ENCODE measurements at regions not wholly inside any gene's neighbourhood (a gene's known extent, or its start where the extent isn't known, plus 50 kb on each side); places are given as distances from the start of the nearest gene placed in this dataset.
"Not testable (repeated sequence)": the region's sequence is repeated elsewhere in the genome, so short reads cannot be mapped to it uniquely, and the experiment has no call there.

DNA sequence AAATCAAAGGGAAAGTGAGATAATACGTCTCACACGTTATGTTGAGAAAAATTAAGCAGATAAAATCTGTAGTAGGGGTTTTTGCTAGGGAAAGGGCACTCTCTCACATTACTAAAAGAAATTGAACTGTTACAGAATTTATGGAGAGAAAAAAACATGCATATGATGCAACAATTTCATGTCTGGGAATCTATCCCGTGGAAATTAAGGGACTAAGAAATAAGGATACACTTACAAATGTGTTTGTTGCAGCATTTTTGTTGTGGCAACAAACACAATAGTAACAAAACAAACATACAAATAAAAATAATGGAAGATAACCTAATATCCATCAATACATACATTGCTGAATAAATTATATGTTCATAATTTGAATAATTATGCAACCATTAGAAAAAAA, 96.3 kb upstream of the ZBED5 start:
- Histone ChIP-seq H3K27ac (ENCODE audit: low read depth, low read length) (no peak overlapping the region), H3K4me1 (ENCODE audit: control insufficient read depth, insufficient read depth, low read length) (no peaks in the 10 kb centered on the region), H3K4me3 (ENCODE audit: low read depth, low read length) (no peak overlapping the region), H3K9ac (ENCODE audit: low read depth, low read length) (no peak overlapping the region), H3K9me3 (ENCODE audit: control insufficient read depth, insufficient read depth, low read length) (peaks cover 12% of the 10 kb centered on the region), H3K27me3 (ENCODE audit: control insufficient read depth, insufficient read depth, low read length) (no peaks in the 10 kb centered on the region), H3K36me3 (ENCODE audit: control insufficient read depth, insufficient read depth, low read length) (no peaks in the 10 kb centered on the region)

- H3K4me1 ChIP-seq (ENCODE audit: control insufficient read depth, insufficient read depth, low read length): no peaks in the 10 kb centered on the region
- H3K9me3 ChIP-seq (ENCODE audit: control insufficient read depth, insufficient read depth, low read length): peaks cover 12% of the 10 kb centered on the region
- no peak overlapping the region for H3K9ac ChIP-seq (ENCODE audit: low read depth, low read length)
- H3K4me3 ChIP-seq (ENCODE audit: low read depth, low read length): no peak overlapping the region
- no peak overlapping the region for H3K27ac ChIP-seq (ENCODE audit: low read depth, low read length)
- no peaks in the 10 kb centered on the region for H3K27me3 ChIP-seq (ENCODE audit: control insufficient read depth, insufficient read depth, low read length)
- no peaks in the 10 kb centered on the region for H3K36me3 ChIP-seq (ENCODE audit: control insufficient read depth, insufficient read depth, low read length)
Observed at GRCh38 chr11:10952872-10953271, 95.0 kb upstream of the ZBED5 start.

DNA sequence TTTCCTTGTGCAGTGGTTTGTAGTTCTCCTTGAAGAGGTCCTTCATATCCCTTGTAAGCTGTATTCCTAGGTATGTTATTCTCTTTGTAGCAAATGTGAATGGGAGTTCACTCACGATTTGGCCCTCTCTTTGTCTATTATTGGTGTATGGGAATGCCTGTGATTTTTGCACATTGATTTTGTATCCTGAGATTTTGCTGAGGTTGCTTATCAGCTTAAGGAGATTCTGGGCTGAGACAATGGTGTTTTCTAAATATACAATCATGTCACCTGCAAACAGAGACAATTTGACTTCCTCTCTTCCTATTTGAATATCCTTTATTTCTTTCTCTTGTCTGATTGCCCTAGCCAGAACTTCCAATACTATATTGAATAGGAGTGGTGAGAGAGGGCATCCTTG, 90.1 kb upstream of the ZBED5 start:
- not testable (repeated sequence) for H3K4me3 ChIP-seq (ENCODE audit: low read depth, low read length); H3K36me3 ChIP-seq (ENCODE audit: control insufficient read depth, insufficient read depth, low read length); H3K27me3 ChIP-seq (ENCODE audit: control insufficient read depth, insufficient read depth, low read length); H3K4me1 ChIP-seq (ENCODE audit: control insufficient read depth, insufficient read depth, low read length); H3K27ac ChIP-seq (ENCODE audit: low read depth, low read length); H3K9me3 ChIP-seq (ENCODE audit: control insufficient read depth, insufficient read depth, low read length); H3K9ac ChIP-seq (ENCODE audit: low read depth, low read length)

GRCh38 chr11:10946072-10946471, 88.2 kb upstream of the ZBED5 start:
- H3K27me3 ChIP-seq (ENCODE audit: control insufficient read depth, insufficient read depth, low read length): no peaks in the 10 kb centered on the region
- H3K9ac ChIP-seq (ENCODE audit: low read depth, low read length): no peak overlapping the region
- H3K27ac ChIP-seq (ENCODE audit: low read depth, low read length): no peak overlapping the region
- H3K4me3 ChIP-seq (ENCODE audit: low read depth, low read length): no peak overlapping the region
- no peaks in the 10 kb centered on the region for H3K4me1 ChIP-seq (ENCODE audit: control insufficient read depth, insufficient read depth, low read length)
- H3K9me3 ChIP-seq (ENCODE audit: control insufficient read depth, insufficient read depth, low read length): no peaks in the 10 kb centered on the region
- H3K36me3 ChIP-seq (ENCODE audit: control insufficient read depth, insufficient read depth, low read length): no peaks in the 10 kb centered on the region

- no peak overlapping the region for H3K9ac ChIP-seq (ENCODE audit: low read depth, low read length)
Observed at GRCh38 chr11:10945196-10945595, 87.3 kb upstream of the ZBED5 start.

GRCh38 chr11:10943968-10944367, 86.1 kb upstream of the ZBED5 start:
- Histone ChIP-seq H3K27me3 (ENCODE audit: control insufficient read depth, insufficient read depth, low read length) (no peaks in the 10 kb centered on the region), H3K9ac (ENCODE audit: low read depth, low read length) (no peak overlapping the region), H3K27ac (ENCODE audit: low read depth, low read length) (no peak overlapping the region), H3K36me3 (ENCODE audit: control insufficient read depth, insufficient read depth, low read length) (no peaks in the 10 kb centered on the region), H3K4me3 (ENCODE audit: low read depth, low read length) (no peak overlapping the region), H3K9me3 (ENCODE audit: control insufficient read depth, insufficient read depth, low read length) (no peaks in the 10 kb centered on the region), H3K4me1 (ENCODE audit: control insufficient read depth, insufficient read depth, low read length) (no peaks in the 10 kb centered on the region)

More at GRCh38 chr11:10945196-10945595, 87.3 kb upstream of the ZBED5 start:
- Histone ChIP-seq H3K27me3 (ENCODE audit: control insufficient read depth, insufficient read depth, low read length) (no peaks in the 10 kb centered on the region), H3K9me3 (ENCODE audit: control insufficient read depth, insufficient read depth, low read length) (no peaks in the 10 kb centered on the region), H3K27ac (ENCODE audit: low read depth, low read length) (no peak overlapping the region), H3K36me3 (ENCODE audit: control insufficient read depth, insufficient read depth, low read length) (no peaks in the 10 kb centered on the region), H3K4me1 (ENCODE audit: control insufficient read depth, insufficient read depth, low read length) (no peaks in the 10 kb centered on the region), H3K4me3 (ENCODE audit: low read depth, low read length) (no peak overlapping the region)

DNA sequence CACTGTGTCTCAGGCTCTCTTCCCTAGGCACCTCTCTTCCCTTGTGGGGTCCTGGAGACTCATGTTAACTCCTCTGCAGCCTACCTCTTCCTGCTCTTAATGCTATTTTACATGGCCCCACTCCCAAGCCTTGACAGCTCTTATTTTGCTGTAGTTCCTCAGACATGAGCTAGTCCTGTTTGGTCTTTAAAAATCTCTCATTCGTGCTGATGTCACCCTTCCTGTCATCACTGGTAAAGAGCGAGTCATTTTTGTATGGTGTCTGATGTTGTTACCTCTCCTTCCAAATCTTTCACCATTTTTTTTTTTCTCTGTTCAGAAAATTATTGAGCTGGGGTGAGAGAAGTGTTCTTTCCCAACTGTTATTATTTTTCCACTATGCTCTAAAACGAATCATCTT, 84.8 kb upstream of the ZBED5 start:
- Histone ChIP-seq H3K4me1 (ENCODE audit: control insufficient read depth, insufficient read depth, low read length) (no peaks in the 10 kb centered on the region), H3K9me3 (ENCODE audit: control insufficient read depth, insufficient read depth, low read length) (no peaks in the 10 kb centered on the region), H3K4me3 (ENCODE audit: low read depth, low read length) (no peak overlapping the region), H3K27me3 (ENCODE audit: control insufficient read depth, insufficient read depth, low read length) (no peaks in the 10 kb centered on the region), H3K36me3 (ENCODE audit: control insufficient read depth, insufficient read depth, low read length) (no peaks in the 10 kb centered on the region), H3K27ac (ENCODE audit: low read depth, low read length) (no peak overlapping the region), H3K9ac (ENCODE audit: low read depth, low read length) (no peak overlapping the region)

DNA sequence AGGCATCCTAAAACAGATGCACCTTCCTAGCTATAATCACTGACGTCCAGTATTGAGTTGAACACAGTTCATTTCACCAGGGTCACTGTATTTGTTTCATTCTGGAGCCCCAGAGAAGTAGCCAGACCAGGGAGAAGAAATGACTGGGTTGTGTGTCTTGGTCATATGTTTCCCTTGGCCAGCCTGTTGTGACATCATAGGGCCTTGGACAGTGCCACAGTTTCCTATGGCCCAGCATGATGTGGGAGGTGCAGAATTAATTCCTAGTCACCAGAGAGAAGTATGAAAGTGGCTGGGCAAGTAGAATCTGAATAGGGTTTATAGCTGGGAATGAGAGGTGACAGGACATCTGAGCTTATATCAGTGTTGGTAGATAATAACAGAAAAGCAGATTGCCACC, 84.0 kb upstream of the ZBED5 start:
- H3K9ac ChIP-seq (ENCODE audit: low read depth, low read length): no peak overlapping the region
- H3K27me3 ChIP-seq (ENCODE audit: control insufficient read depth, insufficient read depth, low read length): no peaks in the 10 kb centered on the region
- H3K4me3 ChIP-seq (ENCODE audit: low read depth, low read length): no peak overlapping the region
- no peaks in the 10 kb centered on the region for H3K36me3 ChIP-seq (ENCODE audit: control insufficient read depth, insufficient read depth, low read length)
- no peaks in the 10 kb centered on the region for H3K4me1 ChIP-seq (ENCODE audit: control insufficient read depth, insufficient read depth, low read length)
- no peak overlapping the region for H3K27ac ChIP-seq (ENCODE audit: low read depth, low read length)
- no peaks in the 10 kb centered on the region for H3K9me3 ChIP-seq (ENCODE audit: control insufficient read depth, insufficient read depth, low read length)

GRCh38 chr11:10941414-10941813, 83.6 kb upstream of the ZBED5 start:
- Histone ChIP-seq H3K36me3 (ENCODE audit: control insufficient read depth, insufficient read depth, low read length) (no peaks in the 10 kb centered on the region), H3K4me1 (ENCODE audit: control insufficient read depth, insufficient read depth, low read length) (no peaks in the 10 kb centered on the region)

DNA sequence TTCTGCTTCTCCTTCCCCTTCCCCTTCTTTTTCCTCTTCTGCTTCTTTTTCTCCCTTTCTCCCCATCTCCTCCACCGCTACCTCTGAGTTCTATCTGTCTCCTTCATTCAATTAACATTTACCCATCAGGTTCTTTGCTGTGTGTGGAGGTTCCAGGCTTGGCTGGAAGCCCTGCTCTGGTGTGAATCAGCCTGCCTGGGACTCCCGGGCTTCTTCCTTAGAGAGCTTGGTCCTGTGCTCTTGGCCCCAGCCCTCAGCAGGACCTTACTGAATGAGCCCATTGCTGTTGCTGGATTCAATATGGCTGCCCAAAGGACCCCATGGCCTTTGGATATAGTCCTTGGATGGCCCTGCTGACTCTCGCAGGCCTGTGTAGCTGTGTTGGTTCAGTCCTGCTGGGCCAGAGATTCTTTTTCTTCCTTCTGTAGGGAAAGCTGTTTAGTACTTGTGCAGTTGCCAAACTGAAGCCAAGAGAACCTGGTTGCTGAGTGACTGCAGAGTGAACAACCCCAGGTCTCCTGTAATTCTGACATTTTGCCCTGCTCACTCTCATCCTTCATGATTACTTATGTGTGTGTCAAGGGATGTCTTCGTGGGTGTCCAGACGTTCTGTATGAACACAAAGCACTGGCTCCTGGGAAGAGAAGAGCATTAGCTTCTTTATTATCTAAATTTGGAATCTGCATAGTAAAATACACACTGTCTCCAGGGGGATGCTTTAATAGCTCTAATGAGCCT, 81.0 kb upstream of the ZBED5 start:
- no peak overlapping the region for H3K4me3 ChIP-seq (ENCODE audit: low read depth, low read length)
- peaks cover 5% of the 10 kb centered on the region; the same call in 1 of the 2 replicates for H3K4me1 ChIP-seq (ENCODE audit: control insufficient read depth, insufficient read depth, low read length)
- H3K36me3 ChIP-seq (ENCODE audit: control insufficient read depth, insufficient read depth, low read length): no peaks in the 10 kb centered on the region
- H3K9ac ChIP-seq (ENCODE audit: low read depth, low read length): no peak overlapping the region
- no peak overlapping the region for H3K27ac ChIP-seq (ENCODE audit: low read depth, low read length)
- no peaks in the 10 kb centered on the region for H3K9me3 ChIP-seq (ENCODE audit: control insufficient read depth, insufficient read depth, low read length)
- no peaks in the 10 kb centered on the region for H3K27me3 ChIP-seq (ENCODE audit: control insufficient read depth, insufficient read depth, low read length)

More at GRCh38 chr11:10941414-10941813, 83.6 kb upstream of the ZBED5 start:
- no peaks in the 10 kb centered on the region for H3K9me3 ChIP-seq (ENCODE audit: control insufficient read depth, insufficient read depth, low read length)
- no peak overlapping the region for H3K4me3 ChIP-seq (ENCODE audit: low read depth, low read length)
- H3K27ac ChIP-seq (ENCODE audit: low read depth, low read length): no peak overlapping the region
- H3K9ac ChIP-seq (ENCODE audit: low read depth, low read length): no peak overlapping the region
- H3K27me3 ChIP-seq (ENCODE audit: control insufficient read depth, insufficient read depth, low read length): no peaks in the 10 kb centered on the region

DNA sequence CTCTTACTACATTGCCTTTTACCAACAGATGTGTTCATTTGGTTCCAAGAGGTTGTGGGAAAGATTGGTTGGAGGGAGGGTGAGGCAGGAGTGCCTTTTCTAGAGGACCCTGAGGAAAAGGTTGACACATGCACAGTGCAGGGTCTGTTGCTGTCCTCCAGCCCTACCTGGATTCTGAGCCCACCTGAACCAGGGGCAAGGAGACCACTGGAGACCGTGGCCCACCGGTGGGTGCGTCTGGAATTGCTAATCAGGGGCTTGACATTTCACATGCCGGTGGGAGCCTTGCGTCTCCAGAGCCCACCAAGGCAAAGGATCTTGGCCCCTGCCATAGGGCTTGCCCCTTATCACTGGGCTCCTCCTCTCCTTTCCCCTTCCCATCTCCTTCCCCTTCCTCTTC, 80.4 kb upstream of the ZBED5 start:
- Histone ChIP-seq H3K9me3 (ENCODE audit: control insufficient read depth, insufficient read depth, low read length) (no peaks in the 10 kb centered on the region), H3K4me3 (ENCODE audit: low read depth, low read length) (no peak overlapping the region), H3K9ac (ENCODE audit: low read depth, low read length) (no peak overlapping the region), H3K27me3 (ENCODE audit: control insufficient read depth, insufficient read depth, low read length) (no peaks in the 10 kb centered on the region), H3K4me1 (ENCODE audit: control insufficient read depth, insufficient read depth, low read length) (peaks cover 9% of the 10 kb centered on the region), H3K36me3 (ENCODE audit: control insufficient read depth, insufficient read depth, low read length) (no peaks in the 10 kb centered on the region), H3K27ac (ENCODE audit: low read depth, low read length) (no peak overlapping the region)
